SK-N-MC (cell line): ENCODE measurements at regions not wholly inside any gene's neighbourhood (a gene's known extent, or its start where the extent isn't known, plus 50 kb on each side); places are given as distances from the start of the nearest gene placed in this dataset.
"Not testable (repeated sequence)": the region's sequence is repeated elsewhere in the genome, so short reads cannot be mapped to it uniquely, and the experiment has no call there.

Experiments used
- DNase-seq: peaks from one replicate; pipeline ENCODE4 v3.0.0-alpha.2; 2011; ENCODE audit warnings: low read depth, low spot score
- H3K27ac ChIP-seq: fragments of 200-600 bp; sonication (generic); 2 replicates; pipeline ENCODE4 v1.5.1; 2016; ENCODE audit warnings: mixed run types
- H3K36me3 ChIP-seq: fragments of 200-600 bp; sonication (generic); 2 replicates; pipeline ENCODE4 v1.6.1; 2017; ENCODE audit warnings: antibody characterized with exemption, low read length, mixed read lengths; ENCODE audit not compliant: insufficient read depth
- H3K4me3 ChIP-seq: fragments of 200-600 bp; sonication (generic); 2 replicates; pipeline ENCODE4 v1.5.1; 2016
- H3K9ac ChIP-seq: fragments of 200-600 bp; sonication (generic); 2 replicates; pipeline ENCODE4 v1.8.0; 2017; ENCODE audit warnings: mixed run types, mixed read lengths; ENCODE audit not compliant: insufficient read length
- H3K9me3 ChIP-seq: fragments of 200-600 bp; sonication (generic); 2 replicates; pipeline ENCODE4 v1.6.1; 2017; ENCODE audit warnings: low read depth, mild to moderate bottlenecking, antibody characterized with exemption, low read length, moderate library complexity, mixed read lengths
- EZH2 ChIP-seq: fragments of 200-600 bp; sonication (generic); IDR thresholded peaks from one replicate; pipeline ENCODE4 v1.6.1; 2017; ENCODE audit warnings: antibody characterized with exemption
- FOXP2 ChIP-seq: optimal IDR thresholded peaks from 2 replicates; pipeline ENCODE3; 2011; ENCODE audit warnings: mild to moderate bottlenecking, moderate library complexity; ENCODE audit not compliant: insufficient read depth; ENCODE audit errors: extremely low read length, control extremely low read depth
- POLR2AphosphoS5 ChIP-seq: IDR thresholded peaks from 2 replicates; pipeline ENCODE4 v1.6.1; 2012; ENCODE audit warnings: mild to moderate bottlenecking, low read depth, low read length, borderline replicate concordance

DNA sequence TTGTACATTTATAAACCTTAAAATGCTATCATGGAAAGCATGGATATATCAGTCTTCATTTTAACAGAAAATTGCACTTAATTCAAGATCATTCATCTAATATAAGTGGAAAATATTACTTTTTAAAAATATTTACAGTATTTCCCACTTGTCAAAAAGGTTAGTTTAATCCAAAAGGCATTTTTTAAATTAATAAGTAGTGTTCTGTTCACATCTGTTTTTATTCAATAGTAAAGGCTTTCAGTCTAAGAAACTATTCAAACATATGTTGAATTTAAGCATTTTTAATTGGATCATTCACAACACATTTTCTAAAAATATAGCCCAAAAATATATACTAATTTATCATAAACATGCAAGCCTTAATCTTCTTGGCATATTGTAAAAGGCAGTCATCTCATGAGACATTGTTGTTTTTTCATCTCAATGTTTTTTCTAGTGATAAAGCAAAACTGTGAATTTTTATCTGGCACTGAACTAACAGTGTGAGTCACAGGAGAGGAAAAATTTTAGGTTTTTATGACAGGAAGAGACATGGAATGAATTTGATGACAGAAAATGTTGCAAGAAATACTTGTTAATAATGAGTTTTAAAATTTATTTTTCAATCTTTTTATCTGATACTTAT lies 1642.5 kb upstream of the TMEFF2 start:
- no peak for DNase-seq
- TF ChIP-seq EZH2 (no peak), FOXP2 (no peak), POLR2AphosphoS5 (no peak)
- H3K9ac ChIP-seq, result no peak overlapping the region
- H3K9me3 ChIP-seq, result no peaks in the 10 kb centered on the region
- H3K4me3 ChIP-seq, result 0 out of 2 replicates have a peak overlapping the region, but pooled peaks have one; percentile 0
- peak overlapping the region; percentile 76; the same call in 1 of the 2 replicates for H3K27ac ChIP-seq
- H3K36me3 ChIP-seq, result no peaks in the 10 kb centered on the region

GRCh38 chr2:193836424-193837006 lies 1641.8 kb upstream of the TMEFF2 start:
- DNase-seq, H3K4me3 ChIP-seq, H3K9ac ChIP-seq, H3K36me3 ChIP-seq, H3K9me3 ChIP-seq: not testable (repeated sequence)
- peak overlapping the region; percentile 76; the same call in 1 of the 2 replicates for H3K27ac ChIP-seq

DNA sequence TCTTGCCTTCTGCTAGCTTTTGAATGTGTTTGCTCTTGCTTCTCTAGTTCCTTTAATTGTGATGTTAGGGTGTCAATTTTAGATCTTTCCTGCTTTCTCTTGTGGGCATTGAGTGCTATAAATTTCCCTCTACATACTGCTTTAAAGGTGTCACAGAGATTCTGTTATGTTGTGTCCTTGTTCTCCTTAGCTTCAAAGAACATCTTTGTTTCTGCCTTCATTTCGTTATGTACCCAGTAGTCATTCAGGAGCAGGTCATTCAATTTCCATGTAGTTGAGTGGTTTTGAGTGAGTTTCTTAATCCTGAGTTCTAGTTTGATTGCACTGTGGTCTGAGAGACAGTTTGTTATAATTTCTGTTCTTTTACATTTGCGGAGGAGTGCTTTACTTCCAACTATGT lies 1639.2 kb upstream of the TMEFF2 start:
- DNase-seq, H3K9me3 ChIP-seq, H3K27ac ChIP-seq, H3K4me3 ChIP-seq, H3K9ac ChIP-seq, H3K36me3 ChIP-seq: not testable (repeated sequence)

DNA sequence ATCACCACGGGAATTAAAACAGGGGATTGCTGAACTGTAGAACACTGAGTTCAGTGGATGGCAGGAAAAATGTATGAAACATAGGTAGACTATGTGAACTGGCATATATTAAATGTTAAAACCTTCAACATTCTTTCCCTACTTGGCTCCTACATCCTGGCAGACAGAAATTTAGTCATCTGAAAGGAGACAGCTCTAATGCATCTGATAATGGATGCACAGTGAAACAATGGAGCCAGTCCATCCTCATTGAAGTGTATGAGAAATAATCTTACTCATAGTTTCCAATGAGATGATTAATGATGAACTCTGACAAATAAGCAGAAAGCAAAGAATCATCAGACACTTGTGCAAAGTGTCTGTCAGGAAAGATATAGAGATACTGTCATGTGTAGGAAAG lies 1629.7 kb upstream of the TMEFF2 start:
- Histone ChIP-seq H3K9ac (no peak overlapping the region), H3K27ac (no peak overlapping the region), H3K36me3 (no peaks in the 10 kb centered on the region), H3K9me3 (no peaks in the 10 kb centered on the region), H3K4me3 (no peak overlapping the region)
- no peak for DNase-seq
- TF ChIP-seq EZH2 (no peak), FOXP2 (no peak), POLR2AphosphoS5 (no peak)

DNA sequence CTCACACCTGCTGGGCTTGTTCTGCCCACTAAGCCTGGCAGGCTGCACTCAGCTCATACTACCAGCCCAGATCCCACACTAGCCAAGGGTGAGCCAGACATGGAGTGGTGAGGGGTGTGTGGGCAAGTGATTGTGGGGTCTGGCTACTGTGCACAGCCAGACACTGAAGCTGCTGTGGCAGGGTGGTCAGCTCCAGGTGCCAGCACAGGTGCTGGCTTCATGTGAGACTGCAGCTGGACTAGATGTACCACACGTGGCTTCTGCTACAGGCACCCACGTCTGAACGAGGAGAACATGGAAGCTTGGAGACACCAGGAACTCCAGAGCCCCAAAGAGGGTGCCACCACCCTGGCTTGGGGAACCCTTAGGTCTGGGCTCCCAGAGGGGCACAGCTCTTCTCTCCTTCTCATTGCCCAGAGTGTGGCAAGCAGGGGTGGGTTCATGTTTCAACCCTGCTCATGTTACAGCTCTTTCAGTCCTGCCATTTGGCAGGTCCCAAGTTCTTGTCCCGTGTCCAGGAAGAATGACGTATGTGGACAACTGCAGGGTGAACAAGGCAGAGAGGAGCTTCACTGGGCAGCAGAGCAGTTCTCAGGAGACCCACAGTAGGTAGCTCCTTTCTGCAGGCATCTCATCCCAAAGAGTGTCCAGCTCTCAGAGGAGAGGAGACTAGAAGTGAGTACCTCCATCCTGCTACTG lies 1624.2 kb upstream of the TMEFF2 start:
- no peaks in the 10 kb centered on the region for H3K9me3 ChIP-seq
- no peak for DNase-seq
- H3K27ac ChIP-seq, result no peak overlapping the region
- no peaks in the 10 kb centered on the region for H3K36me3 ChIP-seq
- TF ChIP-seq POLR2AphosphoS5, result no peak
- no peak for TF ChIP-seq FOXP2
- no peak for TF ChIP-seq EZH2
- no peak overlapping the region for H3K4me3 ChIP-seq
- H3K9ac ChIP-seq, result no peak overlapping the region

- no peak overlapping the region for H3K9ac ChIP-seq
- H3K27ac ChIP-seq, result no peak overlapping the region
- H3K9me3 ChIP-seq, result no peaks in the 10 kb centered on the region
- H3K36me3 ChIP-seq, result no peaks in the 10 kb centered on the region
- H3K4me3 ChIP-seq, result no peak overlapping the region
- no peak for TF ChIP-seq EZH2
- no peak for TF ChIP-seq FOXP2
- TF ChIP-seq POLR2AphosphoS5, result no peak
- DNase-seq, result no peak
These were observed 1621.3 kb upstream of the TMEFF2 start for GRCh38 chr2:193816008-193816407.

DNA sequence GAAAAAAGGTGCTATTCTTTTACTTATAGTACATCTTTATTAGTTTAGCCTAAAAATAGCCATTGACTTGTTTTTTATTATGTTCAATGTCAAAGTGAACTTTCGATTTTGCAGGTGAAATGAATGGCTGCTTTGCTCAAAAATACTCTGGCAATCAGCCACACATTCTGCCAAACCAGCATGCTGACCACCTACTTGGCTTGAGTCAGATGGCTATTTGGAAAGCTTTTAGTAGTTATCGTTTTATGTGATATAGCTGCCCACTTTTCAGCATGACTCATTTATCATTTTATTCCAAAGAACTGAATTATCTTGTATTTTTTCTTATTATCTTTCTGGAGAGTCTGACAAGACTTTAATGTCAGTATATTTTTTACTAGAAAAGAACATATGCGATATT lies 1615.8 kb upstream of the TMEFF2 start:
- Histone ChIP-seq H3K9ac (no peak overlapping the region), H3K36me3 (no peaks in the 10 kb centered on the region), H3K4me3 (no peak overlapping the region), H3K9me3 (no peaks in the 10 kb centered on the region), H3K27ac (no peak overlapping the region)
- TF ChIP-seq EZH2, result no peak
- no peak for TF ChIP-seq POLR2AphosphoS5
- no peak for TF ChIP-seq FOXP2
- DNase-seq, result no peak

- Histone ChIP-seq H3K4me3 (no peak overlapping the region), H3K9ac (no peak overlapping the region), H3K27ac (no peak overlapping the region), H3K36me3 (no peaks in the 10 kb centered on the region), H3K9me3 (no peaks in the 10 kb centered on the region)
- no peak for TF ChIP-seq FOXP2
- no peak for TF ChIP-seq POLR2AphosphoS5
- TF ChIP-seq EZH2, result no peak
- no peak for DNase-seq
These were observed 1614.1 kb upstream of the TMEFF2 start for GRCh38 chr2:193808877-193809276.
